ENCODE measurements at regions not wholly inside any gene's neighbourhood (a gene's known extent, or its start where the extent isn't known, plus 50 kb on each side); places are given as distances from the start of the nearest gene placed in this dataset.

DNA sequence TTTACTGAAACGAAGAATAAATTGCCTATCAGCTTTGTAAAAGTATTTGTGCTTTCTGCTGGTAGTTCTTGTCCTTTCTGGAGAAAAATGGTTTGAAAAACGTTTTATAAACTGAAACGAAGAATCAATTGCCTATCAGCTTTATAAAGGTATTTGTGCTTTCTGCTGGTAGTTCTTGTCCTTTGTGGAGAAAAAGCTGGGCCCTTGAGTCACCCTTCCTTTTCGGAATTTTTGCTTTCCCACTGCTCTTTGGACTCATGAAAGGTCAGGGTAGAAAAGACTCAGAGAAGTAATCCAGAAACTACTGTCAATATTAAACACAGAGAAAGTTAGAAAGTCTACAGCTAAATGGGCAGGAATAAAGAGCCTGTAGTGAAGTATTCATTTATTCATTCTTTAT lies 72.8 kb downstream of the EOMES start:
- H3K36me3 ChIP-seq (ENCODE audit: control insufficient read depth in 3 of 3, insufficient read depth in 2 of 3, low read depth in 1 of 3, low read length in 3 of 3): no peaks in the 10 kb centered on the region
- peak; percentile 23 for FAIRE-seq
- WGBS, 3 donors: 37 to 70% (median 42%) methylated on average over 4 of the region's 4 CpGs

DNA sequence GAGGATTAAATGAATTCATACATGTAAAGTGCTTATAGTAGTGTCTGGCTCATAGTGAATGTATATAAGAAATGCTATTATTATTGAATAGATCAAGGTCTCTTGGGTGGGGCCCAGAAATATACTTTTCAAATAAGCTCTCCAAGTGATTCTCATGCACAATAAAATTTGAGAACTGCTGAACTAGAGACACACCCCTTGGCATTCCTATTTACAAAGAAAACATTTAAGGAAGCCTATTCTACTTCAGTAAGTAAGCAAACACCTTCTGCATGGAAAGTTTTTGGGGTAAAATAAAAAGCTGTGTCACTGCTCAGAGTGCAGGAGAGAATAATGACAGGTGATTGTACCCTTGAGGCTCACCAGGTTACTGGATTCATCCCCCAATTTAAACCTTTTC lies 75.2 kb downstream of the EOMES start:
- Histone ChIP-seq H3K27me3 (ENCODE audit: control insufficient read depth in 3 of 3, insufficient read depth in 3 of 3, low read length in 3 of 3) (no peaks in the 10 kb centered on the region), H3K4me1 (ENCODE audit: control insufficient read depth in 3 of 3, insufficient read depth in 2 of 3, low read depth in 1 of 3, low read length in 2 of 3) (peaks cover 0 to 31% (median 4%) of the 10 kb centered on the region in 3 donors), H3K9me3 (ENCODE audit: control insufficient read depth in 2 of 2, insufficient read depth in 1 of 2, low read depth in 1 of 2, low read length in 1 of 2) (no peaks in the 10 kb centered on the region), H3K36me3 (ENCODE audit: control insufficient read depth in 3 of 3, insufficient read depth in 2 of 3, low read depth in 1 of 3, low read length in 3 of 3) (no peaks in the 10 kb centered on the region), H3K4me3 (ENCODE audit: low read depth in 1 of 3, low read length in 3 of 3) (no peak overlapping the region), H3K27ac (ENCODE audit: low read depth in 1 of 3, low read length in 2 of 3) (no peak overlapping the region)
- DNase-seq: no peak
- FAIRE-seq: no peak

More for the DNA sequence above, 72.8 kb downstream of the EOMES start:
- peak in 1 of 2 donors; percentile 59 for DNase-seq
- Histone ChIP-seq H3K4me1 (ENCODE audit: control insufficient read depth in 3 of 3, insufficient read depth in 2 of 3, low read depth in 1 of 3, low read length in 2 of 3) (peaks cover 0 to 20% (median 6%) of the 10 kb centered on the region in 3 donors), H3K27ac (ENCODE audit: low read depth in 1 of 3, low read length in 2 of 3) (no peak overlapping the region), H3K27me3 (ENCODE audit: control insufficient read depth in 3 of 3, insufficient read depth in 3 of 3, low read length in 3 of 3) (no peaks in the 10 kb centered on the region), H3K4me3 (ENCODE audit: low read depth in 1 of 3, low read length in 3 of 3) (no peak overlapping the region), H3K9me3 (ENCODE audit: control insufficient read depth in 2 of 2, insufficient read depth in 1 of 2, low read depth in 1 of 2, low read length in 1 of 2) (no peaks in the 10 kb centered on the region)

DNA sequence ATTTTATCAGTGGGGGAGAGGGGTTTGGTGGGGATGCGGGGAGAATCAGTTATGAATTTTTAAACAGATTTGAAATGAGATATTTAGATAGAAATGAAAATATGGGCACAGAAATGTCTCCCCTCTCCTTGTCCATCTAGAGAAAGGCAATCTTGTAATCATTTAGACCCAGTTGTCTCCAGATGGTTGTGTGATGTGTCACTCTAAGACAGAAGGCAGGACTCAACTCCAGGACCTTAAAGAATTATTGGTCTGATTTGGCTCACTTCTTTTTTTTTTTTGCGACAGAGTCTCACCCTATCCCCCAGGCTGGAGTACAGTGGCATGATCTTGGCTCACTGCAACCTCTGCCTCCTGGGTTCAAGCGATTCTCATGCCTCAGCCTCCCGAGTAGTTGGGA lies 77.2 kb downstream of the EOMES start:
- WGBS, 3 donors: 96 to 99% (median 99%) methylated on average over 4 of the region's 4 CpGs
- H3K4me1 ChIP-seq (ENCODE audit: control insufficient read depth in 3 of 3, insufficient read depth in 2 of 3, low read depth in 1 of 3, low read length in 2 of 3): peaks cover 0 to 40% (median 4%) of the 10 kb centered on the region in 3 donors
- H3K4me3 ChIP-seq (ENCODE audit: low read depth in 1 of 3, low read length in 3 of 3): no peak overlapping the region
- H3K27ac ChIP-seq (ENCODE audit: low read depth in 1 of 3, low read length in 2 of 3): no peak overlapping the region
- H3K27me3 ChIP-seq (ENCODE audit: control insufficient read depth in 3 of 3, insufficient read depth in 3 of 3, low read length in 3 of 3): no peaks in the 10 kb centered on the region
- no peaks in the 10 kb centered on the region for H3K36me3 ChIP-seq (ENCODE audit: control insufficient read depth in 3 of 3, insufficient read depth in 2 of 3, low read depth in 1 of 3, low read length in 3 of 3)
- DNase-seq: no peak
- FAIRE-seq: no peak
- H3K9me3 ChIP-seq (ENCODE audit: control insufficient read depth in 2 of 2, insufficient read depth in 1 of 2, low read depth in 1 of 2, low read length in 1 of 2): no peaks in the 10 kb centered on the region

DNA sequence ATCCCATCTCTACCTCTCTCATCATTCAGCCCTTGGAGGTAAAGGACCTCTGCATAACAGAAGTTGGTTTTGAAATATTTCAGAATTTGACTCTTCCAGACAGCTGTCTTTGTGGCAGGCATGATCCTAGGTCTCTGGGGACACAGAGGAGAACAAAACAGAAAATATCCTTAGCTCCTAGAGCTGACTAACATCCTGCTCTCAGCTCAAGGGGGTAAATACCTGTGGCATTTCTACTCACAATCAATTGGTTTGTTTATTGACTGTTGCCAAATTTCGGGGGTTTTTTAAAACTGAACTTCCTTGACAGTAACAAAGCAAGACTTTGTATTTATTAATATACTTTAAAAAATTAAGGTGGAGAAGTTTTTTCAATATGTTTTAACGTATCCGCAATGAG lies 78.8 kb downstream of the EOMES start:
- Histone ChIP-seq H3K36me3 (ENCODE audit: control insufficient read depth in 3 of 3, insufficient read depth in 2 of 3, low read depth in 1 of 3, low read length in 3 of 3) (no peaks in the 10 kb centered on the region), H3K27me3 (ENCODE audit: control insufficient read depth in 3 of 3, insufficient read depth in 3 of 3, low read length in 3 of 3) (no peaks in the 10 kb centered on the region), H3K4me1 (ENCODE audit: control insufficient read depth in 3 of 3, insufficient read depth in 2 of 3, low read depth in 1 of 3, low read length in 2 of 3) (peaks cover 3 to 47% (median 4%) of the 10 kb centered on the region in 3 donors), H3K4me3 (ENCODE audit: low read depth in 1 of 3, low read length in 3 of 3) (no peak overlapping the region), H3K27ac (ENCODE audit: low read depth in 1 of 3, low read length in 2 of 3) (peak overlapping the region in 2 of 3 donors; percentile 57 to 74), H3K9me3 (ENCODE audit: control insufficient read depth in 2 of 2, insufficient read depth in 1 of 2, low read depth in 1 of 2, low read length in 1 of 2) (no peaks in the 10 kb centered on the region)
- no peak for DNase-seq
- FAIRE-seq: no peak
- 61 to 66% (median 63%) methylated on average over 3 of the region's 3 CpGs for WGBS, 3 donors

DNA sequence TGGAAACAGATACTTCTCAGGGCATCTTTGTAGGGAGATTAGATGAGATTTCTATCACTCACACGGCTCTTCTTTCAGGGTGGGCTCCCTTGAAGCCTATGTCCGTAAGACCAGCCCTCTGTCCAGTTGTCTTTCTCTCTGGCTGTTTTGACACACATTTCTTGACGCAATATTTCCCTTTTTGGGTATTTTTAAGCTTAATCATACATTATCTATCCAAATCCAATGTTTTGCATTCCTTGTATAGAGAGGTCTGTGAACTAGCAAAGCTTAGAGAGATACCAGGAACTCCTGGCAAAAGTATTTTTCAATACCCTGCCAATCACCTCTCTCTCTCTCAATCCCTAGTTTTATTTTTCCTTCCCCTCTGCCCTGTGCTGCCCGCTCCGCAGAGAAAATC lies 79.3 kb downstream of the EOMES start:
- no peak for FAIRE-seq

DNA sequence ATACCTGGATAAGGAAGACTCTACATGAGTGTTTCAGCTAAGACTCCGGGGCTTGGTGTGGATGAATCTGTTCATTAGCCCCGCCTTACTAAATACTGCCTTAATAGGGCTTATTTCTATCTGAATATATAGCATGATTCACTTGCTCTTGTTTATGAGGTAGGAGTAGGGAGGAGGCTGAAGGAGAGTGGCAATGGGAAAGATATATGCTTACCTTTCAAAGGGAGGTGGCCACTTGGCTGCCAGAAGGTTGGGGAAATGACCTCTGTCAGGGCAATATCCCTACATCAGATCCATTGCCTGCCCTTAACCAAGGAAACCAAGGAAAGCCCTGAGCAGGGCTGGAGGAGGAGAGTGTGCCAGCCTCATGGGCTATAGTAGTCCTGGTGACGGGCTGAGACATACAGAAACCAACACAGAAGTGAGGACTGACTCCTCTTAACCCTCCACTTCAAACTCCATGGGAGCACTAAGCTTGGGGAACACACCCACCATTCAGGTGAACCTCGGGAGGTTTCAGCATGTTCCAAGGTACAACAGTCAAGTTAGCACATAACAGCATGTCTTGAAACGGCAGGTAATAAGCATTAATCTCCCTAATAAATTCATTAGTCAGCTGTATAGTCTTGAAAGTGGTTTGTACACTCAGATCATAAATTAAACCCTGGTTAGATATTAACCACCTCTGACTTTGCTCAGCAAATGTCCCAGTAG lies 80.1 kb downstream of the EOMES start:
- FAIRE-seq (peak; percentile 68), DNase-seq (peak; percentile 93 to 99)
- H3K4me3 ChIP-seq (ENCODE audit: low read depth in 1 of 3, low read length in 3 of 3): peak overlapping the region in 1 of 3 donors; percentile 8
- 24 to 70% (median 39%) methylated on average over 5 of the region's 5 CpGs for WGBS, 3 donors
- H3K27me3 ChIP-seq (ENCODE audit: control insufficient read depth in 3 of 3, insufficient read depth in 3 of 3, low read length in 3 of 3): no peaks in the 10 kb centered on the region
- H3K27ac ChIP-seq (ENCODE audit: low read depth in 1 of 3, low read length in 2 of 3): peak overlapping the region; percentile 91 to 97 (median 92)
- H3K36me3 ChIP-seq (ENCODE audit: control insufficient read depth in 3 of 3, insufficient read depth in 2 of 3, low read depth in 1 of 3, low read length in 3 of 3): no peaks in the 10 kb centered on the region
- H3K9me3 ChIP-seq (ENCODE audit: control insufficient read depth in 2 of 2, insufficient read depth in 1 of 2, low read depth in 1 of 2, low read length in 1 of 2): no peaks in the 10 kb centered on the region
- peaks cover 4 to 52% (median 4%) of the 10 kb centered on the region in 3 donors for H3K4me1 ChIP-seq (ENCODE audit: control insufficient read depth in 3 of 3, insufficient read depth in 2 of 3, low read depth in 1 of 3, low read length in 2 of 3)

More for the DNA sequence above, 79.3 kb downstream of the EOMES start:
- H3K4me3 ChIP-seq (ENCODE audit: low read depth in 1 of 3, low read length in 3 of 3): no peak overlapping the region
- peaks cover 4 to 52% (median 4%) of the 10 kb centered on the region in 3 donors for H3K4me1 ChIP-seq (ENCODE audit: control insufficient read depth in 3 of 3, insufficient read depth in 2 of 3, low read depth in 1 of 3, low read length in 2 of 3)
- 45 to 69% (median 65%) methylated on average over 5 of the region's 5 CpGs for WGBS, 3 donors
- H3K9me3 ChIP-seq (ENCODE audit: control insufficient read depth in 2 of 2, insufficient read depth in 1 of 2, low read depth in 1 of 2, low read length in 1 of 2): no peaks in the 10 kb centered on the region
- DNase-seq: no peak
- H3K36me3 ChIP-seq (ENCODE audit: control insufficient read depth in 3 of 3, insufficient read depth in 2 of 3, low read depth in 1 of 3, low read length in 3 of 3): no peaks in the 10 kb centered on the region
- peak overlapping the region; percentile 57 to 77 (median 74) for H3K27ac ChIP-seq (ENCODE audit: low read depth in 1 of 3, low read length in 2 of 3)
- no peaks in the 10 kb centered on the region for H3K27me3 ChIP-seq (ENCODE audit: control insufficient read depth in 3 of 3, insufficient read depth in 3 of 3, low read length in 3 of 3)

DNA sequence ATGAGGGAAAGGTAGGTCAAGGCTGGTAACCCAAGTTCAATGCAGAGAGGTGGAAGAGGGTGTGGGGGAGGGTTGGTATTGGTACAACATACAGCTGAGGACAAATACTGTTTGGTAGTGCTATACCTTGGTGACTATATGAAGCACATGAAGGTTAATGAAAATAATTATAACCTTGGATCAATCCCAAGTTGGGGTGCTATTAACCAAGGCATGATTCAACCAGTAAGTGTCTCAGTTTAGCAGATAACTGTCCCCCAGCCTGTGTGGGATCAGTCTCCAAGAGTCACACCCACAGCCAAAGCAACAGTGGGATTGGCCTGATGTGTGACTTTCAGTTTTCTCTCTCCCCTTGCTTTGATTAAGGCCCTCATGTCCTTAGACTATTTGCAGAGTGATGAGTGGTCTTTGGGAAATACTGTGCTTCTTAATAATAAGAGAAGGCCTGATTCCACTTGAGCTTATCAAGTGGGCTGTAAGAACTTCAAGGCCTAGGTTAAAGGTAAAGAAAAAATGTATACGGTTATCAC lies 80.8 kb downstream of the EOMES start:
- Histone ChIP-seq H3K27ac (ENCODE audit: low read depth in 1 of 3, low read length in 2 of 3) (peak overlapping the region; percentile 53 to 97 (median 72)), H3K4me3 (ENCODE audit: low read depth in 1 of 3, low read length in 3 of 3) (no peak overlapping the region), H3K27me3 (ENCODE audit: control insufficient read depth in 3 of 3, insufficient read depth in 3 of 3, low read length in 3 of 3) (no peaks in the 10 kb centered on the region), H3K9me3 (ENCODE audit: control insufficient read depth in 2 of 2, insufficient read depth in 1 of 2, low read depth in 1 of 2, low read length in 1 of 2) (no peaks in the 10 kb centered on the region), H3K36me3 (ENCODE audit: control insufficient read depth in 3 of 3, insufficient read depth in 2 of 3, low read depth in 1 of 3, low read length in 3 of 3) (no peaks in the 10 kb centered on the region), H3K4me1 (ENCODE audit: control insufficient read depth in 3 of 3, insufficient read depth in 2 of 3, low read depth in 1 of 3, low read length in 2 of 3) (peaks cover 4 to 50% (median 4%) of the 10 kb centered on the region in 3 donors)
- FAIRE-seq (no peak), DNase-seq (peak; percentile 64 to 96)
- WGBS, 3 donors: 14 to 70% (median 52%) methylated on average over 1 of the region's 1 CpG

DNA sequence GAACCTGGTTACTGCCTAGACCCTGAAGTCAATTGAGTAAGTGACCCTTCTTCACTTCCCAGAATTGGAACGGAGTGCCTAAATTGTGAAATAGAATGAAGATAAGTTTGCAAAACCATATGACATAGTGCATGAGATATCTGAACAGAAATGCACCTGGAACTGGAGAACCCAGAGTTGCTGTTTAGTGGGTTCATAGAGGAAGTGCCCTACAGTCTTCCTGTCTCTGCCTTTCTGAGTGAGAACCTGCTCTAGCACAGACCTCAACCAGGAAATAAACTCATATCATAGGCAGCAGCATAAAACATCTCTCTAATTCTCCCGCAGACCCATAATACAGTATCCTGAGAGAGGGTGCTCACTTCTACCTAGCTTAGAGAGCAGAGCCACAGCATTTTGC lies 82.9 kb downstream of the EOMES start:
- Histone ChIP-seq H3K4me1 (ENCODE audit: control insufficient read depth in 3 of 3, insufficient read depth in 2 of 3, low read depth in 1 of 3, low read length in 2 of 3) (peaks cover 3 to 47% (median 4%) of the 10 kb centered on the region in 3 donors), H3K27ac (ENCODE audit: low read depth in 1 of 3, low read length in 2 of 3) (peak overlapping the region; percentile 46 to 97 (median 79)), H3K9me3 (ENCODE audit: control insufficient read depth in 2 of 2, insufficient read depth in 1 of 2, low read depth in 1 of 2, low read length in 1 of 2) (no peaks in the 10 kb centered on the region), H3K4me3 (ENCODE audit: low read depth in 1 of 3, low read length in 3 of 3) (no peak overlapping the region), H3K36me3 (ENCODE audit: control insufficient read depth in 3 of 3, insufficient read depth in 2 of 3, low read depth in 1 of 3, low read length in 3 of 3) (no peaks in the 10 kb centered on the region), H3K27me3 (ENCODE audit: control insufficient read depth in 3 of 3, insufficient read depth in 3 of 3, low read length in 3 of 3) (no peaks in the 10 kb centered on the region)
- DNase-seq (peak; percentile 37 to 59), FAIRE-seq (no peak)
- 45 to 57% (median 49%) methylated on average over 2 of the region's 2 CpGs for WGBS, 3 donors
